Stimulated activated CD4-positive, alpha-beta T cell treated with anti-CD3 and anti-CD28 coated beads, Interleukin-1b, Interleukin-23, amount 100 ng/mL, for 24 hours (primary cell): ENCODE measurements at regions not wholly inside any gene's neighbourhood (a gene's known extent, or its start where the extent isn't known, plus 50 kb on each side); places are given as distances from the start of the nearest gene placed in this dataset.
"Not testable (repeated sequence)": the region's sequence is repeated elsewhere in the genome, so short reads cannot be mapped to it uniquely, and the experiment has no call there.

Source experiments
- DNase-seq, 4 experiments: peaks; one replicate each; pipeline ENCODE4 v3.0.0-alpha.2; 2020; ENCODE audit warnings: low read depth in 4 of 4, low spot score in 1 of 4

- DNase-seq, result no peak
Measured at GRCh38 chr7:41579961-41580935, 122.6 kb downstream of the INHBA start.

DNA sequence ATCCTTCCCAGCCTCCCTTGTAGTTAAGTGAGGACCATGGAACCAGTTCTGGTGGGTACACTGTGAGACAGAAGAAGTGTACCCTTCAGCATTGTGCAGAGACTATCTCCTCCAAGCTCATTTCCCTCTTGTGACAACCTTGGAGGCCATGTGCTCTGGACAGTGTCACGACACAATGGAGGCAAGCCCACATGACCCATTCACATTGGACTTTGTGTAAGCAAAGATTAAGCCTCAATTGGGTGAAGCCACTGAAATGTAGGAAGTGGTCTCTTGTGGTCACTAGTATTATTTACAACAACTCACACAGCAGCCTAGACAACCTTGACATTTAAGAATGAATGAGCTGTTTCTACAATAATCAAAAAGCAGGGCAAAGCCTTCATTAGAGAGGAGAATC is 124.2 kb downstream of the INHBA start:
- DNase-seq, result no peak

- no peak for DNase-seq
Measured at GRCh38 chr7:41576166-41576565, 126.7 kb downstream of the INHBA start.

- DNase-seq, result no peak
Measured at GRCh38 chr7:41574377-41574776, 128.5 kb downstream of the INHBA start.

DNA sequence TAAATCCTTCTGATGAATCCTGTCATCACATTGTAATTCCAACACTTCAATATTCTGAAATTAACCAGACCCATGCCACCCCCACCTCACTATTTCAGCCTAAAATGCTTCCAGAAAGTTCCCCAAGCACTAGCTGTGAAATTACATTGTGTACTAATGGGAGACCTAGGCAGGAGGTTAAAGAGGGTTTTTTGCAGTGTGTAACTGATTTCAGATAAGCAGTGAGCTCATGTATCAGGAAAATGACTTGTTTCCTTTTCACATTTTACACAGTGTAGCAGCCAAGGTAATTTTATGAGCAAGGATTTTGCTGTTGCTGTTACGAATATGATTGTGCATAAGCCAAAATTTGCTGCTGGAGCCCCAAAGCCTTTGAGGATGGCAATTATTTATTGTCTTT is 129.0 kb downstream of the INHBA start:
- no peak for DNase-seq

- DNase-seq, result no peak
Measured at GRCh38 chr7:41573443-41573842, 129.4 kb downstream of the INHBA start.

DNA sequence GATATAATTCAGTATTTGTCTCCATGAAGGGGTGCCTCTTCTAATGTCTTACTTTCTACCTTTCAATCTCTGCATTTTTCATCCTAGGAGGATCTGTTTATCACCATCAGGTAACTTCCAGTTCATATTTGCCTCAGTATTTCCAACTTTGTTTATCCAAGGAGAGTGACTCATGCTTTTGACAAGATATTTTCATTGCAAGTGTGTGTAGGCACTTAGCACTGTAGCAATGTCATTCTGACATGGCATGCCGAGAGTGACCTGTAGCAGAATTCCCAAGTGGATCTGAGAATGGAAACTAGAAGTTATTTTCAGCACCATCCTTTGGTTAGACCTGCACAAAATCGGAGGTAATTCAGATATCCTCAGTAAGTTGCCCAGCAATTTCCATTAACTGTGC is 129.9 kb downstream of the INHBA start:
- no peak for DNase-seq

GRCh38 chr7:41571573-41571972 is 131.3 kb downstream of the INHBA start:
- DNase-seq, result no peak

- DNase-seq, result no peak
Measured at GRCh38 chr7:41570766-41571165, 132.1 kb downstream of the INHBA start.

GRCh38 chr7:41568135-41568534 is 134.8 kb downstream of the INHBA start:
- no peak for DNase-seq

GRCh38 chr7:41567731-41568114 is 135.2 kb downstream of the INHBA start:
- DNase-seq, result no peak

- DNase-seq, result no peak
Measured at GRCh38 chr7:41567031-41567730, 135.7 kb downstream of the INHBA start.

- no peak for DNase-seq
Measured at GRCh38 chr7:41566581-41566980, 136.3 kb downstream of the INHBA start.

DNA sequence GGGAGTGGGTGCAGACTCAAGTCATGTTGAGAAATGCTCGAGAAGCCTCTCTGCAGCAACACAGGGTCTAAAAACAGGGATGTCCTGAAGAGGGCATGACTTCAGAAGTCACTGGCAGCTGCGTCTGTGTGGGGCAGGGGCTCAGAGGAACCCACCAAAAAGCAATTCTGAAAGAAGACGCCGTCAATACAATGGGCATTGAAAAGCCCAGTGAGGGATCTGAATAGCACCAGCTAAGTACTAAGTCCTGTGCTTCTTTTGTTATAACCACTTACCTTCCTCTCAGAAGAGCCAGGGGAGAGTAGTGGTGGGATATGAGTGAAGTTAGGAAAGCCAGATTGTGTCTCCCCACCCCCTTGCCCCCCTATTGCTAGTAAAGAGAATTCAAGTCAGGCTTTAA is 137.2 kb downstream of the INHBA start:
- DNase-seq, result no peak

DNA sequence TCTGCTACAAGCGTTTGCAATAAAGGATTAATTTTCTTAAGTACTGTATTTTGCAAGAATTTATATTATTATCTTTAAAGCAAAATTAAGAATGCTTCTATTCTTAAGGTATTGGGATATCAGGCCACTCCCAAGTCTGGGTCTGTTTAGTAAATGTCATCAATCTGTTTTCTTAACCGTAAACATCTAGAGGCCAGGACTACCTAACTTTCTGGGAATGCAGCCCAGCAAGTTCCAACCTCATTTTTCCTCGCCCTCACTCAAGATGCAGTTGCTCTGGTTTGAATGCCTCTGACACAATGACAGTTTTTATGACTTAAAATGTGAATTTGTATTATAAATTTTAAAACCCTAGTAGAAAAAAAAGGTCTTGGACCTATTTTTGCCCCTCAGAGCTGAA is 143.5 kb downstream of the INHBA start:
- no peak for DNase-seq

- DNase-seq, result no peak
Measured at GRCh38 chr7:41554481-41554880, 148.4 kb downstream of the INHBA start.

DNA sequence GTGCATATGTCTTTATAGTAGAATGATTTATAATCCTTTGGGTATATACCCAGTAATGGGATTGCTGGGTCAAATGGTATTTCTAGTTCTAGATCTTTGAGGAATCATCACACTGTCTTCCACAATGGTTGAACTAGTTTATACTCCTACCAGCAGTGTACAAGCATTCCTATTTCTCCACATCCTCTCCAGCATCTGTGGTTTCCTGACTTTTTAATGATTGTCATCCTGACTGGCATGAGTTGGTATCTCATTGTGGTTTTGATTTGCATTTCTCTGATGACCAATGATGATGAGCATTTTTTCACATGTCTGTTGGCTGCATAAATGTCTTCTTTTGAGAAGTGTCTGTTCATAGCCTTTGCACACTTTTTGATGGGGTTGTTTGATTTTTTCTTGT is 152.8 kb downstream of the INHBA start:
- not testable (repeated sequence) for DNase-seq

DNA sequence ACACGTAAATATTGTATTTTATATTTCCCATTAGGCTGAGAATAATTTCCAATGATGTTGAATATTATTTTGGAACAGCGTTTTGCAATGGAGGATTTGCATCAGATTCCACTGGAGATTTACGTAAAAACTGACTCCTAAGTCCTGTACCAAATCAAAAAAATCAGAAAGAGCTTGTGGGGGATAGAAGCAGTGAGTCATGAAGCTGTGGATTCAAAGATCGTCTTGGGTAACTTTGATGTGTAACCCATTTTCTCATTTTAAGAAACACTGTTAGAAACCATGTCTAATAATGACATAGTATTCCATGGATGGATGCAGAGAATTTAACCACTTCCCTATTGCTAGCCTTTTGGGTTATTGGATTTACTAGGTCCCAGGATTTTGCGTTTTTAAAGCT is 158.6 kb downstream of the INHBA start:
- DNase-seq, result no peak

DNA sequence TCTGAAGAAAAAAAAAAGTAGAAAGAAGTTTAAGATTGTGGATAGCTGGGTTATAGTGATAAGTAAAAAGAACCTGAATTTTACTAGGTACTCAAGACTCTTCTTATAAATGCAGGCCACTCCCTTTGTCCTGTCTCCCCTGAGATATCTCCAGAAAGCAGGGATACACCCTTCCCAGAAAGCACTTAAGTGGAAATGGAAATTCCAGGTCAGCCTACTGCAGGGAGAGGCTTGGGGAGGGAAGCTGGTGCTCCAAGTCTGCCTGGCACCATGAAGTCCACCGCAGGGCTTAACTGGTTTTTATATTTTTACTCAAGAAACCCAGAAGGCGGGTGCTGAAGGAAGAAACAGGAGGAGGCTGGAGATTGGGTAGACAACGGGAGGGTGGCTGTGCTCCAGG is 162.3 kb downstream of the INHBA start:
- no peak for DNase-seq

DNA sequence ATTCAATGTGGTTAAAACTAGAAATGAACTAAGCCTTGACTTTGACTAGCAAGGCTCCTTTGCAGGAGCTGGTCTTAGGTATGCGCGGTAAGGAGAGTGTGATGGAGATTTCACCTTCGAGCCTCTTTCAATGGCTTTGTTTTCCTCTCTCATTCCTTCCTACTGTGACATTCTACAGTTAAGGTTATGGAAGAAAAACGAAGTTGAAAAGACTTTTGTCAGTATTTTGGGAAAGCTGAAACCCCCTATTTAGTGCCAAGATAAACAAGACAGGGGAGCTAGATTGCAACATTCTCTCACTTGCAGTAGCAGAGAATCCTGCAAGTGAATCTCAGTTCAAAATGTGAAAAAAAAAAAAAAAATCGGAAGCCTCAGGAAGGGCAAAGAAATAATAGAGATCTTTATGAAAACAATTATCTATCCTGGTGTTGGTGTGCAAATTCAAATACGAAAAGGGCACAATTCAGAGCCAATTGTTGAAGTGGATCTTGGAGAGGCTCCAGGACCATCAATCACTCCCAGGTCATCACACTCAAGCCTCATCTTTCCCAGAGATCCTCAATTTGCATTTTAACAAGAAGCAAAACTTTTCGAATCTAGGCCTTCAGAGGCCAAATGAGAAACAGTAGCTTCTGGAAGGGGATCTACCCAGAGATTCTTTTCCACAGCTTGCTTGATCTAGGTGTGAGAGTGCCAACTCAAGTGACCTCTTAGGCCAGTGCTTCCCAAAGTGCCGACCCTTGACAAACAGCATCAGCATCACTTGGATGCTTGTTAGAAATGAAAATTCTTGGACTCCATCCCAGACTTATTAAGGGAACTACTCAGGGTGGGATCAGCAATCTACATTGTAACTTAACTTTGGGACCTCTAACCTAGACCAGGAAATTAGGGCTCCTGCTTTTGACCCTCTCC is 163.8 kb downstream of the INHBA start:
- DNase-seq, result no peak

DNA sequence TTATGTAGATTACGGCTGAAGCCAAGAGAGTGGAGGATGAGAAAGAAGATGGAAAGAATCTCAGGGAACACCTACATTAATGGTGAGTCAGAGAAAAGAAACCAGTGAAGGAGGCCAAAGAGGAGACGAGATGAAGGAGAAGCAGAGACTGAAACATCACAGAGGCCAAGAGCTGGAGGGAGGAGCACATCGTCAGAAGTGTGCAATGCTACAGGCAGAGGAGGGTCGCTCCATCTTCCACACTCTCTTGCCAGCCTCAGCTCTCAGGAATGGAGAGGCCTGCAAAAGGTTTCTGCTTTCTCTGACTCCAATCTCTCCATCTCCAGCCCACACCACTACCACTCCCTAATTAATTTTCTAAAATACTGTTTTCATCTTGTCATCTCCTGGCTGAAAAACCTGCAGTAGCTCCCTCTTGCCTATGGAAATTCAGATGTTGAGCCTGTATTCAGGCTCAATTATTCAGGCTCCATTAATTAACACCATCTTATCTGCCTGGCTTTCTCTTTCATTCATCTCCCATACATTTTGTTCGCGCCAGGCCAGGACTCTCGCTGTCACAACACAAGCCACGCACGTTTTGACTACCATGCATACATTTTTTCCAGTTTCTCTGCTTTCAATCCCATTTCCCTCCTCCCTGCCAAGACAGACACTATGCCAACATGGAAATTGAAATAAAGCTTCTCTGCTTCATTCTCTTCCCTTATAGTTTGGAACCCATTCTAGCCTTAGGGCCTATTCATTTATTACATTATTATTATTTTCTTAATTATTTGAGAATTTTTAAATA is 165.8 kb downstream of the INHBA start:
- no peak for DNase-seq
